GM21381 (cell line): ENCODE measurements at regions not wholly inside any gene's neighbourhood (a gene's known extent, or its start where the extent isn't known, plus 50 kb on each side); places are given as distances from the start of the nearest gene placed in this dataset.
"Not testable (repeated sequence)": the region's sequence is repeated elsewhere in the genome, so short reads cannot be mapped to it uniquely, and the experiment has no call there.

Experiments
- ATAC-seq: cut with Tn5 transposase; IDR thresholded peaks from one replicate; pipeline ENCODE4 v1.9.1; 2021; ENCODE audit warnings: mild to moderate bottlenecking, moderate library complexity; ENCODE audit not compliant: unreplicated experiment

GRCh38 chr18:59057493-59057795 lies 82.2 kb upstream of the SEC11C start:
- no peak for ATAC-seq

- no peak for ATAC-seq
Observed at GRCh38 chr18:59057969-59058368, 81.7 kb upstream of the SEC11C start.

DNA sequence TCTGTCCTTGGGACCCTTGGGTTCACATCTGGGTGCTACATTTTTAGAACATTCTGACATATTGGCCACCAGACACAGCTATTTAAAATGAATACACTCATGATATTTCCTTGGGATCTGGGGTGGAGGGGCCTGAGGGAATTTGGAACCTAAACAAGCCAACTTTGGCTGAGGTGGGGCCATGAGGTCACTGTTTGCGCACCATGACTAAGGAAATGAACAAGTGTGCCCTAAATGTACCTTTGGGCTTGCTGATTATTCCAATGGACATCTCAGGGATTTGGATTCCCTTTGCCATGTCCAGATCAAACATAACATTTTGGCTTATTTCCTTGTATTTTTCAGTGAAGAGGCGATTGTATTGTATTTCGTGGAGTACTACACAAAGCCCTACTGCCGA lies 80.5 kb upstream of the SEC11C start:
- no peak for ATAC-seq

GRCh38 chr18:59060551-59060950 lies 79.1 kb upstream of the SEC11C start:
- no peak for ATAC-seq

DNA sequence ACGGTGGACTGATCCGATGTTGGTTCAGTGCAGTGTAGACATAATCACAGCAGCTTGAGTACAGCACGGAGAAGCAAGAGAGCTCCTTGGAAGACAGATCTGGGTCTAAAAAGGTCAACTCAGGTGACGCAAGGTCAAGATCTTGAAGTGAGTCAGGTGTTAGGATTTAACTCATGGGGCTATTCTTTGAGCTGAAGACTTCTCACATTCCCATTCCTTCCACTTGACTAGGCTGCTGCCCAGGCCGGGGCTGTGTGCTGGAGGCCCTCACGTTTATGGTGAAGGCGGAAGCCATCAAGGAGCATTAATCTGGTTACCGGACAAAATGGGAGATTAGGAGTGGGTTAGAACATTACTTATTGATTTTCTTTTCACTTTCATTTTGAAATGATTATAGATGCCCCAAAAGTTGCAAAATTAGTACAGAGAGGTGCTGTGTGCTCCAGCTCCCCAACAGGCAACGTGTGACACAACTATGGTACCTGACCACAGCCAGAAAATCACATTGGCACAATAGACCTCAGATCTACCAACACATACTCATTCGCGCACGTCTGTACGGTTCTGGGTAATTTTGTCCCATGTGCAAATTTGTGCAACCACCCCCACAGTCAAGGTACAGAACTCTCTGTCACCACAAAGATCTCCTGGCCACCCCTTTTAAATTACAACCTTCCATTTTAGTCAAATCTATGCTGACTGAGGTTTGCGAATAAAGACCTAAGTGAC lies 77.6 kb upstream of the SEC11C start:
- ATAC-seq: no peak

DNA sequence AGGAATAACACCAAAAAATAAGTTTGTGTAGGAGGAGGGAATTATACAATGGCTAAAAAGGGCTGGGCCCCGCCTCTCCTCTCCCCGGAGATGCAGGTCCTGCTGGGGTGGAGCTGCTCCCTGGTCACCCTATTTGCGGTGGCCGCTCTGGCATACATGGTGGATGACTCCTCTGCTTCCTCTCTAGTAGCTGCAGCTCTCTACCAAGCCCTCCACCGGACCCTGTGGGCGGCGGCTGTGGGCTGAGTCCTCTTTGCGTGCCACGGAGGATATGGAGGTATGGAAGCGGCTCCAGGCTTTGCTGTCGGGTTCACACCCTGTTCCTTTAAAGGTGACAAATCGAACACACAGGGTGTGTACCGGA lies 77.1 kb upstream of the SEC11C start:
- ATAC-seq: no peak

GRCh38 chr18:59063300-59063906 lies 76.3 kb upstream of the SEC11C start:
- ATAC-seq: no peak

- ATAC-seq: no peak
Observed at GRCh38 chr18:59063912-59064311, 75.8 kb upstream of the SEC11C start.

GRCh38 chr18:59065684-59066083 lies 74.0 kb upstream of the SEC11C start:
- ATAC-seq: no peak

DNA sequence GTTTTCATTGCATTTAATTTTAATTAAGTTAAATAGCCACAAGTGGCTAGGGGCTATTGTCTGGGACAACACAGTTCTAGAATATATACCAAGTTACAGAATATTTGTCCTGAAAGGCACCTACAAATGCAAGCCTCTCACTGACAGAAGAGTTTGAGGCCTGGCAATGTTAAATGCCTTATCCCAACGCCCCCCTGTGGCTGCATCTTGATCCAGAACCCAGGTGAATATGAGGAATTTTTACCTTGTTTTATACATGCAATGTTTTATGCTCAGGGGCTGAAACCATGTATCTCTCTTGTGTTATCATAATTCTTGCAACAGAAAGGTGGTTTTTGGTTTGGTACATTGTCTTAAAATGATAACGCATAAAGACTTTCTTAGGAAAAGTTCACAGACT lies 71.8 kb upstream of the SEC11C start:
- no peak for ATAC-seq

DNA sequence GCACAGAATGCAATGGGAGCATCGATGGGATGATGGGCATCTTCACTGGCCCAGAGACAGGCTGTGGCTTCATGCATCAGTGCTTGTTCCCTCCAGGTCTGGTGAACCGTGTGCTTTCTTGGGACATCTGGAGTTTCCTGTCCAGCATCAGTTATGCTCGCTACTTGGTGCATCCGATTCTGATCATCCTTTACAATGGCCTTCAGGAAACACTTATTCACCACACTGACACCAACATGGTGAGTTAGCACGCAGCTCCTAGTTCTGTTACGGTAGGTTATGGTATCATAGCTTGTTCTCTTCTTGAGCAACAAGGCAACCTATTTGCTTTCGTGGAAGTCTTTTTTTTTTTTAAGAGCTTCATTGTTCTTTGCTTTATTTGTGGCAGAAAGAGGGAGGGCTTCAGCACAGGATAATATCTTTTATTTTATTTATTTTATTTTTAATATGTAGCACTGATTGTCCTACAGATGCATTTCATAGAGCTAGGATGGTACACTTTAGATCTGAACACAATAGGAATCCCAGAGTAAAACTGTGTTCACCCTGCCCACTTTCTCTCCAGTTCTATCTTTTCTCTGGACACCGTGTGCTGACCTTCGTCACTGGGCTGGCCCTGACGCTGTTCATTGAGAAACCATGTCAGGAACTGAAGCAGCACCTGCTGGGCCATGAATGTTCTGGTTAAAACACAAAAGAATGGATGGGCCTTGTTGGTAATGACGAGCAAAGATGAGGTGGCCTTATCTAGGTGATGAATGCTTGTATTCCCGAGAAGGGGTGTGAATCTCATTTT lies 71.2 kb upstream of the SEC11C start:
- no peak for ATAC-seq

DNA sequence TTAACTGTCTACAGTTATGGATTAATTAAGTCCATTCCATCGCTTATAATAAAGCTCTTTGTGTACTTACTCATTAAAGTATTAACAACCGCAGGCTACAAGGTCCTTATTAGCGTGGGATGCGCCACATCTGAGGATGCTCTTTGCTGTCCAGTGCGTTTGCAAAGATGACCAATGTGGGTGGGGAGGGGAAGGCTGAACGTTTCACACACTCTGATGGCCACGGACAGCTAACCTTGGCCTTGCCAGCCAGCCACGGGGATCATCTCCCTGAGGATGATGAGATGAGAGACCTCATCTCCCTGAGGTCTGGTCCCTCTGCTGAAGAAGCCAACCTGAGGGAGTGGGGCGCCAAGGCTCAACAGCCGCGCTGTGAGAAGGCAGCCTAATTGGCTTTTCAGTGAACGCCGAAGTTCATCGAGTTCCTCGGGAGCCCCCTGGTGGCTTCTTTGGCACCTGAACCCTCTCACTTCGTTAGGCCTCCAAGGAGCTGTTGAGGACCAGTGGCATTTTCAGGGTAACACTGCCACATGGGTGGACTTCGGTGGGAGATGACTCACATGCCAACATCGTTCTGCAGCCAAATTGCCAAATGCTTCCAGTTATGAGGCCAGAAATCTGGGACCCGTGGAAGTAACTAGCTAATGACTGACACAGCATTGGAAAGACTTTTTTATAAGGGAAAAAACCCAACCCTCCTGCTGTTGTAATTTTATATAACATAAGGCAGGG lies 69.3 kb upstream of the SEC11C start:
- peak; percentile 70 for ATAC-seq

- ATAC-seq: no peak
Observed at GRCh38 chr18:59072727-59073421, 66.8 kb upstream of the SEC11C start.

GRCh38 chr18:59075923-59076322 lies 63.8 kb upstream of the SEC11C start:
- no peak for ATAC-seq

DNA sequence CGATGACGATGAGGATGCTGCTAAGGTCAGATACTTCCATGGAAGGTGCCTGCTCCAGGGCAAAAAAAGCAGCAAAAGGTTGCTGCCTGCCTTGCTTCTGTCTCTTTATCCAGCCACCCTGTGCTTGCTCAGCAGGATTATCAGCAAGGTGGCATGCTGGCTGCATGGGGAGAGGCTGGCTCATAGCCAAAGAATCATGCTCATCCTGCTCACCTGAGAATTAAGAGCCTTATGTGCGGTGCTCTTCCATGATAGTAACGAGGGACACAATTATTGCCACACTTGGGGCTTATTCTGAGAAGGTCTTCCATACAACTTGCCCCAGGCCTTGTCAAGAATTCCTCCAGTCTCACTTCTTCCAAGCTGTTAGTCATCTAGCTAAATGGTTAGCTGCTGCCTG lies 60.4 kb upstream of the SEC11C start:
- no peak for ATAC-seq

DNA sequence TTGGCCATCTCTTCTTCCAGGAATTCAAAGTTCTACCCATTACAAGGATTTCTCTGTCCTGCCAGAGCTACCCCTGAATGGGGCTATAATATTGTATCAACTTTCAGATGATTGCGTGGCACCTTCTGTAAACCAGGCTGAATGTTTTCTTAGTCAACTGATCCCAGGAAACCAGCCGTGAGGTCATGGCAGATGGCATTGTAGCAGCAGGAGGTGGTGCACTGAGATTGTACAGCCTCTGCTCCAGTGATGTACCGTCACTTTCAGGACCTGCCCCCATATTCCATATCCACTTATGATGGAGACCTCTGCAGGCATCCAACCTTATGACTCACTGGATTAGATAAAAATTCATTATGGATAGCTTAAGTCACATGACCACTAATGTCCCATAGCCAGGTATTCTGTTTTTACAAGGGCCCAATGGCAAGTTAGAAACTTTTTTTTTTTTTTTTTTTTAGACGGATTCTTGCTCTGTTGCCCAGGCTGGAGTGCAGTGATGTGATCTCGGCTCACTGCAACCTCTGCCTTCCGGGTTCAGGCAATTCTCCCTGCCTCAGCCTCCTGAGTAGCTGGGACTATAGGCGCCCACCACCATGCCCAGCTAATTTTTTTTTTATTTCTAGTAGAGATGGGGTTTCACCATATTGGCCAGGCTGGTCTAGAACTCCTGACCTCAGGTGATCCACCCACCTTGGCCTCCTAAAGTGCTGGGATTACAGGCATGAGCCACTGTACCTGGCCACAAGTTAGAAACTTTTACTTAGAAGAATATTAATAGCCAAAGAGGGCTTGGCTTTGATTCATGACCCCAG lies 59.8 kb upstream of the SEC11C start:
- ATAC-seq: not testable (repeated sequence)

GRCh38 chr18:59083136-59083818 lies 56.4 kb upstream of the SEC11C start:
- ATAC-seq: no peak

- ATAC-seq: no peak
Observed at GRCh38 chr18:59085126-59085794, 54.4 kb upstream of the SEC11C start.

DNA sequence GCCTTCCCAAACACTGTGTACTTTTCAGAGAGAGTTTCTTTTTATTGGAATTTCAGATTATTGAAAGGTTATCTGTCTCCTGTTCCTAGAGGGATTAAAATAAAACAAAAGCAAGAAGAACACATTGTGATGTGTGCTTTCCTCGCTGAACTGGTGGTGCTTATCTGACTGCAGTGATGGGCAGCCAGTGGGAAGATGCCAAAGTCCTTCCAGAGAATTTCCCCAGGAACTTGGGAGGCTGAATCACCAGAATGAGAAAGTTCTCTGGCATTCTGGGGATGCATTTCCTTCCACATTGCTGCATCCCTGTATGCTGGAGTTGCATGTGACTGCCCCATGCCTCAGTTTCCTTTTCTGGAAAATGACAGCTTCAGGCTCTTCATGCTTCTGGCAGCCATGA lies 53.9 kb upstream of the SEC11C start:
- no peak for ATAC-seq
